GM18907 (cell line): ENCODE measurements at regions not wholly inside any gene's neighbourhood (a gene's known extent, or its start where the extent isn't known, plus 50 kb on each side); places are given as distances from the start of the nearest gene placed in this dataset.
"Not testable (repeated sequence)": the region's sequence is repeated elsewhere in the genome, so short reads cannot be mapped to it uniquely, and the experiment has no call there.

Experiments
- ATAC-seq: cut with Tn5 transposase; IDR thresholded peaks from one replicate; pipeline ENCODE4 v1.9.1; 2021; ENCODE audit warnings: mild to moderate bottlenecking, moderate library complexity; ENCODE audit not compliant: unreplicated experiment

GRCh38 chr6:15164855-15165254 lies 81.0 kb upstream of the JARID2 start:
- ATAC-seq = not testable (repeated sequence)

GRCh38 chr6:15166121-15166520 lies 79.7 kb upstream of the JARID2 start:
- ATAC-seq = no peak

GRCh38 chr6:15170126-15170525 lies 75.7 kb upstream of the JARID2 start:
- no peak for ATAC-seq

- no peak for ATAC-seq
These were observed 74.8 kb upstream of the JARID2 start for GRCh38 chr6:15171026-15171425.

- no peak for ATAC-seq
These were observed 69.0 kb upstream of the JARID2 start for GRCh38 chr6:15176816-15177370.

- ATAC-seq = no peak
These were observed 61.9 kb upstream of the JARID2 start for GRCh38 chr6:15183979-15184378.

GRCh38 chr6:15184441-15184861 lies 61.4 kb upstream of the JARID2 start:
- no peak for ATAC-seq

- not testable (repeated sequence) for ATAC-seq
These were observed 60.8 kb upstream of the JARID2 start for GRCh38 chr6:15185111-15185510.

- ATAC-seq = not testable (repeated sequence)
These were observed 52.4 kb upstream of the JARID2 start for GRCh38 chr6:15193451-15193850.

- no peak for ATAC-seq
These were observed 51.4 kb upstream of the JARID2 start for GRCh38 chr6:15194453-15194852.
